Suprapubic skin (tissue), 4 donors: ENCODE measurements at regions not wholly inside any gene's neighbourhood (a gene's known extent, or its start where the extent isn't known, plus 50 kb on each side); places are given as distances from the start of the nearest gene placed in this dataset.

ENCODE experiments used
- DNase-seq, 2 donors: peaks; one replicate each; pipeline ENCODE4 v3.0.0-alpha.2; 2019; ENCODE audit warnings: low spot score in 2 of 2
- H3K27ac ChIP-seq: fragments of 200-600 bp; sonication (generic); one replicate; pipeline ENCODE4 v1.5.1; 2019
- H3K27me3 ChIP-seq: fragments of 200-600 bp; sonication (generic); one replicate; pipeline ENCODE4 v1.5.1; 2019
- H3K36me3 ChIP-seq: fragments of 200-600 bp; sonication (generic); one replicate; pipeline ENCODE4 v1.5.1; 2019
- H3K4me1 ChIP-seq: fragments of 200-600 bp; sonication (generic); one replicate; pipeline ENCODE4 v1.5.1; 2019
- H3K4me3 ChIP-seq: fragments of 200-600 bp; sonication (generic); one replicate; pipeline ENCODE4 v1.5.1; 2019; ENCODE audit warnings: mild to moderate bottlenecking
- H3K9me3 ChIP-seq: fragments of 200-600 bp; sonication (generic); one replicate; pipeline ENCODE4 v1.5.1; 2019
- CTCF ChIP-seq, 2 donors: fragments of 200-600 bp in 1 of 2; fragments of 450-650 bp in 1 of 2; sonication (generic) in 1 of 2; IDR thresholded peaks; one replicate each; pipeline ENCODE4 v1.5.1; 2016 to 2019; ENCODE audit warnings: antibody characterized with exemption in 2 of 2, mild to moderate bottlenecking in 1 of 2, moderate library complexity in 1 of 2
- EP300 ChIP-seq: sonication (generic); formaldehyde crosslinking; IDR thresholded peaks from one replicate; pipeline ENCODE4 v1.6.1; 2017; ENCODE audit warnings: antibody characterized with exemption
- POLR2A ChIP-seq, 2 donors: fragments of 450-650 bp; IDR thresholded peaks; one replicate each; pipeline ENCODE4 v1.6.1; 2017; ENCODE audit warnings: antibody characterized with exemption in 2 of 2, mild to moderate bottlenecking in 2 of 2, moderate library complexity in 2 of 2
- POLR2AphosphoS5 ChIP-seq, 3 donors: sonication (generic); formaldehyde crosslinking; IDR thresholded peaks; one replicate each; pipeline ENCODE4 v1.6.1; 2017; ENCODE audit warnings: antibody characterized with exemption in 3 of 3
- WGBS: methylation state at CpG from one replicate; pipeline ENCODE4 v1.1.5; 2018; 5-methylcytosine and 5-hydroxymethylcytosine counted together

- DNase-seq: no peak
- H3K4me3 ChIP-seq: no peak overlapping the region
- no peaks in the 10 kb centered on the region for H3K27me3 ChIP-seq
- no peak overlapping the region for H3K27ac ChIP-seq
- TF ChIP-seq POLR2AphosphoS5 (IDR thresholded peaks at IDR 0.05) (no peak), POLR2A (IDR thresholded peaks at IDR 0.05) (no peak), CTCF (IDR thresholded peaks at IDR 0.05) (no peak), EP300 (no peak)
- H3K4me1 ChIP-seq: peaks cover 21% of the 10 kb centered on the region
- no peaks in the 10 kb centered on the region for H3K9me3 ChIP-seq
- no peaks in the 10 kb centered on the region for H3K36me3 ChIP-seq
Measured at GRCh38 chr11:10926801-10927211, 69.0 kb upstream of the ZBED5 start.

GRCh38 chr11:10925149-10925926 is 67.5 kb upstream of the ZBED5 start:
- no peaks in the 10 kb centered on the region for H3K27me3 ChIP-seq
- no peak for DNase-seq
- no peak overlapping the region for H3K27ac ChIP-seq
- peaks cover 14% of the 10 kb centered on the region for H3K4me1 ChIP-seq
- H3K4me3 ChIP-seq: no peak overlapping the region
- WGBS: 79% methylated on average over 6 of the region's 6 CpGs
- H3K9me3 ChIP-seq: no peaks in the 10 kb centered on the region
- TF ChIP-seq POLR2A (IDR thresholded peaks at IDR 0.05): no peak
- TF ChIP-seq POLR2AphosphoS5 (IDR thresholded peaks at IDR 0.05): no peak
- TF ChIP-seq EP300: no peak
- no peak for TF ChIP-seq CTCF (IDR thresholded peaks at IDR 0.05)
- no peaks in the 10 kb centered on the region for H3K36me3 ChIP-seq

GRCh38 chr11:10923882-10924281 is 66.0 kb upstream of the ZBED5 start:
- H3K27me3 ChIP-seq: no peaks in the 10 kb centered on the region
- no peak for TF ChIP-seq POLR2AphosphoS5 (IDR thresholded peaks at IDR 0.05)
- no peak for TF ChIP-seq POLR2A (IDR thresholded peaks at IDR 0.05)
- no peak for TF ChIP-seq EP300
- TF ChIP-seq CTCF (IDR thresholded peaks at IDR 0.05): no peak
- H3K27ac ChIP-seq: no peak overlapping the region
- DNase-seq: no peak
- no peak overlapping the region for H3K4me3 ChIP-seq
- no peaks in the 10 kb centered on the region for H3K36me3 ChIP-seq
- no peaks in the 10 kb centered on the region for H3K9me3 ChIP-seq
- peaks cover 11% of the 10 kb centered on the region for H3K4me1 ChIP-seq

GRCh38 chr11:10922892-10923291 is 65.0 kb upstream of the ZBED5 start:
- Histone ChIP-seq H3K27me3 (no peaks in the 10 kb centered on the region), H3K36me3 (no peaks in the 10 kb centered on the region), H3K4me1 (peaks cover 11% of the 10 kb centered on the region), H3K27ac (no peak overlapping the region), H3K4me3 (no peak overlapping the region), H3K9me3 (no peaks in the 10 kb centered on the region)
- TF ChIP-seq POLR2AphosphoS5 (IDR thresholded peaks at IDR 0.05) (no peak), POLR2A (IDR thresholded peaks at IDR 0.05) (no peak), CTCF (IDR thresholded peaks at IDR 0.05) (no peak), EP300 (no peak)
- DNase-seq: no peak
- 45% methylated on average over 1 of the region's 1 CpG for WGBS

GRCh38 chr11:10920875-10921274 is 63.0 kb upstream of the ZBED5 start:
- TF ChIP-seq CTCF (IDR thresholded peaks at IDR 0.05) (no peak), POLR2AphosphoS5 (IDR thresholded peaks at IDR 0.05) (no peak), EP300 (no peak), POLR2A (IDR thresholded peaks at IDR 0.05) (no peak)
- Histone ChIP-seq H3K9me3 (no peaks in the 10 kb centered on the region), H3K27ac (no peak overlapping the region), H3K4me3 (no peak overlapping the region), H3K36me3 (no peaks in the 10 kb centered on the region), H3K27me3 (no peaks in the 10 kb centered on the region), H3K4me1 (peaks cover 11% of the 10 kb centered on the region)
- no peak for DNase-seq
